KG1 (cell line): ENCODE measurements at regions not wholly inside any gene's neighbourhood (a gene's known extent, or its start where the extent isn't known, plus 50 kb on each side); places are given as distances from the start of the nearest gene placed in this dataset.

Source experiments
- DNase-seq: peaks from one replicate; lab custom pipeline; 2025; lab: John Stamatoyannopoulos, UW

- DNase-seq = no peak
Measured at GRCh38 chr5:105414067-105414466, 1851.5 kb upstream of the NUDT12 start.

- no peak for DNase-seq
Measured at GRCh38 chr5:105413406-105413990, 1850.9 kb upstream of the NUDT12 start.

- no peak for DNase-seq
Measured at GRCh38 chr5:105409695-105410094, 1847.1 kb upstream of the NUDT12 start.

- DNase-seq = no peak
Measured at GRCh38 chr5:105407200-105407599, 1844.6 kb upstream of the NUDT12 start.

- DNase-seq = no peak
Measured at GRCh38 chr5:105397749-105398148, 1835.2 kb upstream of the NUDT12 start.

- no peak for DNase-seq
Measured at GRCh38 chr5:105392710-105393149, 1830.1 kb upstream of the NUDT12 start.

GRCh38 chr5:105392122-105392709, 1829.6 kb upstream of the NUDT12 start:
- DNase-seq = no peak

GRCh38 chr5:105380126-105380525, 1817.5 kb upstream of the NUDT12 start:
- DNase-seq = no peak

GRCh38 chr5:105371169-105371568, 1808.6 kb upstream of the NUDT12 start:
- no peak for DNase-seq

GRCh38 chr5:105350486-105351140, 1788.0 kb upstream of the NUDT12 start:
- no peak for DNase-seq

- DNase-seq = no peak
Measured at GRCh38 chr5:105331558-105331957, 1769.0 kb upstream of the NUDT12 start.

- no peak for DNase-seq
Measured at GRCh38 chr5:105330185-105330584, 1767.6 kb upstream of the NUDT12 start.

- no peak for DNase-seq
Measured at GRCh38 chr5:105304859-105305258, 1742.3 kb upstream of the NUDT12 start.

- no peak for DNase-seq
Measured at GRCh38 chr5:105288946-105289345, 1726.4 kb upstream of the NUDT12 start.

GRCh38 chr5:105283134-105283533, 1720.5 kb upstream of the NUDT12 start:
- no peak for DNase-seq

GRCh38 chr5:105274079-105274478, 1711.5 kb upstream of the NUDT12 start:
- no peak for DNase-seq

- no peak for DNase-seq
Measured at GRCh38 chr5:105263515-105263914, 1700.9 kb upstream of the NUDT12 start.

- DNase-seq = no peak
Measured at GRCh38 chr5:105259581-105260217, 1697.1 kb upstream of the NUDT12 start.

- DNase-seq = no peak
Measured at GRCh38 chr5:105238561-105238960, 1676.0 kb upstream of the NUDT12 start.

GRCh38 chr5:105230516-105231157, 1668.0 kb upstream of the NUDT12 start:
- no peak for DNase-seq

- DNase-seq = no peak
Measured at GRCh38 chr5:105218018-105218417, 1655.4 kb upstream of the NUDT12 start.

- no peak for DNase-seq
Measured at GRCh38 chr5:105213078-105213477, 1650.5 kb upstream of the NUDT12 start.

- DNase-seq = no peak
Measured at GRCh38 chr5:105207066-105207465, 1644.5 kb upstream of the NUDT12 start.
